GM21825 (cell line): ENCODE measurements at regions not wholly inside any gene's neighbourhood (a gene's known extent, or its start where the extent isn't known, plus 50 kb on each side); places are given as distances from the start of the nearest gene placed in this dataset.
"Not testable (repeated sequence)": the region's sequence is repeated elsewhere in the genome, so short reads cannot be mapped to it uniquely, and the experiment has no call there.

ENCODE experiments used
- ATAC-seq: cut with Tn5 transposase; IDR thresholded peaks from one replicate; pipeline ENCODE4 v1.9.1; 2021; ENCODE audit warnings: mild to moderate bottlenecking, moderate library complexity; ENCODE audit not compliant: unreplicated experiment

DNA sequence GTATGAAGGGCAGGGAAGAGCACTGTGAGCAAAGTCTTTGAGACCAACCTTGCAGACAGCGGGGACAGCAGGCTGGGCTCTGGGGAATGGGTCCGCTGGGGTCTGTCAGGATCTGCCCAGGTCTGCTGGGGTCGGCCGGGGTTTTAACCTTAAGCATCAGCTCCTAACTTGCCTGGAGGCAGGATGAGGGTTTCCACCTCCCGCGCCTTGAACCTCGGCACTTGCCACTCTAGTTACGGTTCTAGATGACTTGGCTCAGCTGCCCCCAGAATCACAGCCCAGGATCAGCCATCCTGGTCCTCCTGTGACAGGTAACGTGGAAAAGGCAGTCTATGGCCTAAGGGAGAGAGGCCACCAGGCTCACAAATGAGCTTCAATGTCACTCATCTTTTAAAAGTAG, 50.4 kb upstream of the CACUL1 start:
- ATAC-seq: no peak

DNA sequence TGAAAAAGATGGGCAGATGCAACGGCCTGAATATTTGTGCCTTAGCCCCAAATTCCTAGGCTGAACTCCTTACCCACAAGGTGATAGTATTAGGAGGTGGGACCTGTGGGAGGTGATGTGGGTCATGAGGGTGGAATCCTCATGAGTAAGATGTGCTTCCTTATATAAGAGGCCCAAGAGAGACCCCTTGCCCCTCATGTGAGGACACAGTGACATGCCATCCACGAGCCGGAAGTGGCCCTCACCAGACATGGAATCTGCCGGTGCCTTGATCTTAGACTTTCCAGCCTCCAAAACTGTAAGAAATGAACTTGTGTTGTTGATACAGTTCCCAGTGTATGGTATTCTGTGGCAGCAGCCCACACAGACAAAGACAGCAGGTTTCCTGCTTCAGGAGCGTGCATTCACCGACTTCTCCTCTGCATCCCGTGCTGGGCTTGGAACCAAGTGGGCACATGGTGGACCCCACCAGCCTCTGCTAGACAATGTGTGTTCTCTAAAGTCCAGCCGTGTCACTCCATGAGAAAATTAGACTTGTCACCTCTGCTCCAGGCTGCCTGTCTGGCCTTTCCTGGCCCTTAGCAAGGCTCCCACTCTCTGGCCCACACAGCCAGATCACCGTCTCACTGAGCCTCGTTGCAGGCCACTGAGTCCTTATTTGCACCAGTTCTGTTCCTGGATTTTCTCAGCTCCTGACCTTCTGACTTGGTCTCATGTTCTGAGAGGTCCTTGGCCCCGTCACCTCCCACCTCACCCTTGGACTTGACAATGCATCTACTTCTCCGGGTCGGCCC, 52.9 kb upstream of the CACUL1 start:
- ATAC-seq: no peak

GRCh38 chr10:118808601-118809356, 54.0 kb upstream of the CACUL1 start:
- ATAC-seq: no peak

DNA sequence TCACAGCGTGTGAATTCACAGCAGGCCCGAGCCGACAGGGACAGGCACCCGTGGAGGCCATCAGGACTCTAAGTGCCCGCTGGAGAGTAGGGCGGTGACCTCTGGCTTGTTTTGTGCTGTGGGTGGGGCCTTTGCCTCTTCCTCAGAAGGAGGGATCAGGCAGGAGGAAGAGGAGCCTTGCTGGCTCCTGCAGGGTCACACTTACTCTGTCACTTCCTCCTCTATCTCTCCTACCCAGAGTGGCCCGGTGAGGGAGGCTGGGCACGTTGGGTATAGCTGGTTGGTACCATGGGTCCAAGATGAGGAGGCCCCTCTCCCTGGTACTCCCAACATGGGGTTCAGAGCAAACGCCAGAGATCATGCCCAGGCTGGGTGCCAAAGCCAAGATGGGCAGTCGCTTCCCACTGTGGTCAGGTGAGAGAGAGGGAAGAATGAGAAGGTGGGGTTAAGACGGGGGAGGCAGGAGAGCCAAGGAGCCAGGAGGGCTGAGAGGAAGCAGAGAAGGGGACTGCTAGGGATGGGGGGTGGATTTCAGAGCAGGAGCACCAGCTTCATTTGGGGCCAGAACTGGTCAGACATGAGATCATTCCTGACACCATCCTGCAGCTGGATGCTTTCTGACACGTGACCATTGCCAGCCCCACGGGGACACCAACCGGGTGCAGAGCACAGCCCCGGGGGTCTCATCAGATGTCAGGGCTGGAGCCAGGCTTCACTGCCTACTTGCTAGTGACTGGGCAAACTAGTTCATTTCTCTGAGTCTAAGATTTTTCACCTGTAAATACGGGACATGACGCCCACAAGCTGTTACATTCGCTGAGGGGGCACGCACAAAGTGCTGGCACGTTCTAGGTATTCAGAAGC, 54.8 kb upstream of the CACUL1 start:
- no peak for ATAC-seq

DNA sequence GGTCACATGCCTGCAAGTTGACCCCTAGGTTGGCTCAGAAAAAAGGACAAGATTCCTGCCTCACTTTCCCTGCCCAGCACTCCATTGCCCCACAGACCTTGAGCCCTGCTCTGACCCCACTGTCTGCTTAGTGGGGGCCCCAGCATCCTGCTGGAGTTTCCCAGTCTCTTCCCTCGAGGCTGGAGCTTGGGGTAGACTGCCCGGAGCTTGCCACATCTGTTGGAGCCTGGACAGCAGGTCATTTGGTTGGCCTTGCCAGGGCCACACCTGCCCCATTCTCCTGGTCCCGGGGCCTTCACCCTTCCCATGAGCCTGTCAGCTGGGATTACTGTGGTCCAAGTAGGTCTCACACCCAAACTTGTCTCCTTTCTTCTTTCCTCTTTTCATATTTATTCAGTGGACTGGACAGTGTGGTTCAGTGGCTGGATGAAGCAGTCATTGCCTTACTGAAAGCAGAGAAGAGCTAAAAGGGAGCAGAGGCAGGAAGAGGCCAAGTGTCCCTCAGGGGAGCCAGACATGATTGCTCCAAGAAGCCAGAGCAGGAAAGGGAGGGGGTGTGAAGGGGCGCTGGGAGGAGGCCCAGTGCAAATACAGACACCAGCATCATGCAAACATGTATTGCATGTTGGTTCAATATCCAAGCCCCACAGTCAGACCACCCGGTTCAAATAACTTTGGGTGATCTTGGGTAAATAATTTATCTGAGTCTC, 56.2 kb upstream of the CACUL1 start:
- no peak for ATAC-seq

- ATAC-seq: no peak
These were observed 57.1 kb upstream of the CACUL1 start for GRCh38 chr10:118811675-118812392.

DNA sequence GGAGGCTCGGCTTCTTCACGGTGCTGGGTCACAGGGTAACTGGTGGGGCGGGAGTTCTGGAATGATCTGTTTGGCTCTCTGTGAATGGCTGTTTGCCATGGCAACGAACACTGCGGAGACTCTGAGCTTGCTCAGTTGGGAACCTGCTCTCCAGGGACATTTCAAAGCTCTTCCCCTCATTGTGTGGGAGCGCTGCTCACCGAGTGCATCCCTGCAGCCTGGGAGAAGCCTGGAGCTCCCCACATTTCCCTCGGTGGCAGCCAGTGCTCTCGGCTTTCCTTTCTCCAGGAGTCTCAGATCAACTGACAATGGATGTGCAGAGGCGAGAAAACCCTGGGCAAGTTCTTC, 57.6 kb upstream of the CACUL1 start:
- ATAC-seq: no peak

- ATAC-seq: not testable (repeated sequence)
These were observed 58.2 kb upstream of the CACUL1 start for GRCh38 chr10:118813001-118813400.

DNA sequence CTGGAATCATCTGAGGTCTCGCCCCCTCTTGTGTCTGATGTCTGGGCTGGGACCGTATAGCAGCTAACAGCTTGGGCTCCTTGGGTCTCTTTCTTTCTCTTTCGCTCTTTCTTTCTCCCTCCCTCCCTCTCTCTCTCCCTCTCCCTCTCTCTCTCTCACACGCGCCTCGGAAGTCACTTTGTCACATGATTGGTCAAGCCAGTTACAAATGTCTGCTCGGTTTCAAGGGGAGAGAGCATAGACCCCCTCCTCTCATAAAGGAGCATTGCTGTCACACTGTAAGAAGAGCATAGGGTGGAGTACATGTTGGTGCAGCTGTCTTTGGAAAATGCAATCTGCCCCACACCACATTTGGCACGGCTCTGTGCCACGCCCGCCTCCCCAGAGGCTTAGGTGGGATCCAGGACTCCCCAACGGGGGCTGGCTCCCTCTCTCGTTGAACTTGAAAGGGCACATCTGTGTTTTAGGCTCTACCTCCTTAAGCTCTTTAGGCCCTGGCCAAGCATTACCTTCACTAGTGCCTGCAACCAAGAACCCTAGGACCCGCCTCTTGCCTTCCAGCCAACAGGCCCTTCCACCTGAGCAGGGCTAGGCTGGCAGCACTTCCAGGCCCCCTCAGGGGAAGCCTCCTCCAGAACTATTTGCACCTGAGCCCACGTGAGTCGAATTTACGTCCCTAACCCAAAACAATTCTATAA, 61.9 kb upstream of the CACUL1 start:
- ATAC-seq: no peak

DNA sequence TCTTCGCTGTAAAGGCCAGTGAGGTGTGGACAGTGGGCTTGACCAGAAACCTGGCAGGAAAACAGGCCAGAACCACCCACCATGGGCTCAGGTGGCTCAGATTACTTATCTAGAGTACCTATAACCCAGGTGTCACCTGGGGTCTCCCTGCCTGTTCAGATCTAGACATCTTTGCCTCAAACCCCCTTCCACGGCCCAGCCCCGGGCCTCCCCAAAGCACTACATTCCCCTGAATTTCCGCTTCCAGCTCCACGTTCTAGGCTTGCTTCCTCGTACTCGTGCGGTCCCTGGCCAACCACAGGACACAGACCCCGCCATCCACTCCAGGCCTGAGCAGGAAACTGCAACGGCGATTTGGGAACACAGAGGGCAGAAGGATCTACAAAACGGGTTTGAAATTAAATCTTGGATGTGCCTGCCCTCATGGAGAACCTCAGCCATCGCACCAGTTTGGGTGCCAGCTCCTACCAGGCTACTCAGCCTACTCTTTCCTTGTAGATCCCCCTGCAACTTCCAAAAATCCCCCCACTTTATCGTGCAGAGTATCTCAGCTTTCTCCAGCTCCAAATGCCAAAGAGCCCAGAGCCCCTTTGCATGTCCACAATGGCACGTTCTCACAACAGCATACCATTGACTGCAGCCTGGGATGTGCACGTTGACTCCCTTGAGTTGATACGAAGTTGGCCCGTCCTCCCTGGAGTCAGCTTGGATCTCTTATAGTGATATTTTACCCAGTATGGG, 62.7 kb upstream of the CACUL1 start:
- no peak for ATAC-seq

DNA sequence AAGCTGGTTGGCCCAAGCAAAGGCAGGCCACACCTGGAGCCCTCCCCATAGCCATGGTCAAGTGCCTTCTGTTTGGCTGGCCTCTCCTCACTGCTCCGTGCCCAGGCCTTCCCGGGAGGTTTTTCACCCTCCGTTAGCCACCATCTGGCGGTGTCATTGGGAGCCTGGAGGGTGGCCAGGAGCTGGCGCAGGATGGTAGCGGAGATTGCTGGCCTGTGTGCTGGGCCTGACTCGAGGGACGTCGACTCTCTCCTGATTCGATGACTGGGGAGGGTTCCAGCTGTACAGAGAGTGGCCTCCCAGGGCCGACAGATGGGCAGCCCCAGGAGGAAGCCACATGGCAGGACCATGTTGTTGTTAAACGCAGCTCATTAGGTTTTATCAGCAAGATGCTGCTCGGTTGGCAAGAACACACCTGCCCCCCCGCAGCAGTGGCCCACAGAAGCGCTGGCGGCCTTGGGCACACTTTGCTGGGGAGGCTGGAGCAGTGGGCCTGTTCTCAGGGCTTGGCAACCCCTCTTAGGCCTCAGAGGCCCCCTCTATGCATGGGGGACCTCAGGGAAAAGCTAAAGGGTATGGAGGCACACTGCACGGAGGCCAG, 64.0 kb upstream of the CACUL1 start:
- ATAC-seq: no peak

DNA sequence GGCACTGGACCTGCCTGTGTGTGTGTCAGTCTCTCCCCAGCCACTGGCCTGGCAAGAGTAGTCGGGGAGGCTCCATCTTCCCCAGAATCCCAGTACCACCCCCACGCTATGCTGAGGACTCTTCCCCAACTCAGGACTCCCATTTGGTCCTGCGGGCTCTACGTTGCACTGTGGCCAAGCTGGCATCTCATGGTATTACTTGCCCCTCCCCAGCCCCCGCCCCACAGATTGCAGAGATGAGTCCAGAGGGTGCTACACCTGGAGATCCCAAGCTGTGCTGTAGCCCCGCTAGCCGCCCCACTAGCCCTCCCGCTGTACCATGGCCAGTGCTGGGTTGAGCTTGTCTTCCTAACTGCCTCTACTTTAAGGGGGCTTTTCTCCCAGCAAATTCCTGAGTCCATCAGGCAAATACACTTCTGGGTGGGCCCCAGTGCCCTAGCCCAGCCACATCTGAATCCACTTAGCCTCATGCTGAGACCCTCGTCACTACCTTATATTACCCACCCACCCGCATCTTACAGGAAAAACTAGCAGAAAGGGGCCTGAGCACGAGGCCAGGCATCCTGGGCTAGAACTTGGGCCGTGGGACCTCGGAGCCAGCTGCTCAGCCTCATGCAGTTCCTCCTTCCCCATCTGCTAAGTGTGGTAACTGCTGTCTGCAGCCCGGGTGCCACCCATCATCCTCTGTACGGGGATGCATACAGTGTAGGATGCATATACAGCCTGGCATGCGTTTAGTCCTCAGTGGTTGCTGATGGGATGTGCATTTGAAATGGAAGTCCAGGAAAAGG, 65.8 kb upstream of the CACUL1 start:
- no peak for ATAC-seq

GRCh38 chr10:118823256-118823907, 68.6 kb upstream of the CACUL1 start:
- no peak for ATAC-seq

DNA sequence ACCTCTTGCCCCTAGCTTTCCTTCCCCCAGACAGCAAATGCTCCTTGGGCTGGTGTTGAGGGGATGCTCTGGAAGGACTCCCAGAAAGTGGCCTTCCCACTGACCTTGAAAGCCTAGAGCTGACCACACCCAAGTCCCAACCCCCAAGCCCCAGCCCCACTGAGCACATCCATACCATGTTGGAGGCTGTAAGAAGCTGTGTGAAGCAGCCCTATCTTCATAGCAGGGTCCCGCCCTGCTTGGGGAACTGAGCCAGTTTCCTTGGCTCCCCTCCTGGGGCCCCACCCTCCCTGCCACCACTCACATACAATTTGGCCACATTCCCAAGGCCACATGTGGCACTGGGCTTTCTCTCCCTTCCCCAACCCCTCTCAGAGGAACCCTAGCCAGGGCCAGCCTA, 72.3 kb upstream of the CACUL1 start:
- no peak for ATAC-seq

- no peak for ATAC-seq
These were observed 72.8 kb upstream of the CACUL1 start for GRCh38 chr10:118827466-118828155.

GRCh38 chr10:118832241-118832651, 77.5 kb upstream of the CACUL1 start:
- no peak for ATAC-seq

DNA sequence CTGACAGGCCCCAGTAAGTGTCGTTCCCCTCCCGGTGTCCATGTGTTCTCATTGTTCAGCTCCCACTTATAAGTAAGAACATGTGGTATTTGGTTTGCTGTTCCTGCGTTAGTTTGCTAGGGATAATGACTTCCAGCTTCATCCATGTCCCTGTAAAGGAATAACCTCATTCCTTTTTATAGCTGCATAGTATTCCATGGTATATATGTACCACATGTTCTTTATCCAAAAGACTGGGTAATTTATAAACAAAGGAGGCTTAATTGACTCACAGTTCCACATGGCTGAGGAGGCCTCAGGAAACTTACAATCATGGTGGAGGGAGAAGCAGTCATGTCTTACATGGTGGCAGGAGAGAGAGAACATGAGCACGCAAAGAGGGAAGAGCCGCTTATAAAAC, 79.6 kb upstream of the CACUL1 start:
- ATAC-seq: not testable (repeated sequence)
